HG02970 (cell line): ENCODE measurements at regions not wholly inside any gene's neighbourhood (a gene's known extent, or its start where the extent isn't known, plus 50 kb on each side); places are given as distances from the start of the nearest gene placed in this dataset.
"Not testable (repeated sequence)": the region's sequence is repeated elsewhere in the genome, so short reads cannot be mapped to it uniquely, and the experiment has no call there.

ENCODE experiments used
- ATAC-seq: cut with Tn5 transposase; IDR thresholded peaks from one replicate; pipeline ENCODE4 v1.9.1; 2021; ENCODE audit warnings: mild to moderate bottlenecking, moderate library complexity, moderate number of reproducible peaks; ENCODE audit not compliant: unreplicated experiment, low FRiP score

DNA sequence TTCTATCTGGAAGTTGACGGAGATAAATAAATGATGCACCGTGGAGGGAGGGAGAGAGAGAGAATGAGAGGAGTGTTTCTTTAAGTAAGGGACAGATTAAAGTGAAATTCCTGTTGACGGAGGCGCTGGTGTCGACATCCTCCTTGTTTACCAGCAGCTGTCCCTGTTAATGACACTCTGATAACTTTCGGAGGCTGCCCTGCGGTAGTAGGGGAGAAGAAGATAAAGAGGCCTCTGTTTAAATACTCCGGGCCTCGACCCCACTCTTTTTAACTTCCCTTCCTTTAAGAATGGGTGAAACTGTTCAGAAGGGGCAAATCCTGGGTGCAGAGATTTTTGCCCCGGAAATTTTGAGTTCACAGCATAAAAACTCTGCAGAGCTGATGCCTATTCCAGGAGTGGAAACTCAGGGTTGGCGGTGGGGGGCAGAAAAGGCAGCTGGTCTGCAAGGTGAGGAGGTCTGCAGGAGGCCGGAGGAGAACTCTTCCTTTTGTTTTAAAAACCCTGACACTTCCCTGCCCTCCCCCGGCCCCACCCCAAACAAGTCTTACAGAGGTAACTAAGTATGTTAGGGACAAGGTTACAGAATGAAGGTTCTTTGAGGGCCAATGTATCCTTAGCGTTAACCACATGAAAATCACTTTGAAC is 276.6 kb upstream of the NR2F2 start:
- ATAC-seq: no peak

DNA sequence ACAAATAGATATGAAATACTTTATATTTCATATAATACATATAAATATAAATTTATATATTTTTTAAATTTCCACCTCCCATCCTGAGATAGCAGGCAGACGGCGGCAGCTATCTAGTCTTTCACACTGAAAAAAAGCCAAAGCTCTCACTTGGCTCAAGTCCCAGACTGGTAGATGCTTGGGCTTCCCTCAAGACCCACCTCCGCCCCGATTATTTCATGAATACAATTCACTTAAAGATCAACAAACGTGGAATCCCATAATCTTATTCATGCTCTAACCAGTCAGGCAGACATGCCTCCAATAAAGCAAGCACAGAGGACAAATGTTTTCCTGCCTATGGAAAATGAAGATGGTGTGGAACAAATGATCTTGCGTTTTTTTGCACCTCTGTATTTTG is 275.9 kb upstream of the NR2F2 start:
- ATAC-seq: no peak

DNA sequence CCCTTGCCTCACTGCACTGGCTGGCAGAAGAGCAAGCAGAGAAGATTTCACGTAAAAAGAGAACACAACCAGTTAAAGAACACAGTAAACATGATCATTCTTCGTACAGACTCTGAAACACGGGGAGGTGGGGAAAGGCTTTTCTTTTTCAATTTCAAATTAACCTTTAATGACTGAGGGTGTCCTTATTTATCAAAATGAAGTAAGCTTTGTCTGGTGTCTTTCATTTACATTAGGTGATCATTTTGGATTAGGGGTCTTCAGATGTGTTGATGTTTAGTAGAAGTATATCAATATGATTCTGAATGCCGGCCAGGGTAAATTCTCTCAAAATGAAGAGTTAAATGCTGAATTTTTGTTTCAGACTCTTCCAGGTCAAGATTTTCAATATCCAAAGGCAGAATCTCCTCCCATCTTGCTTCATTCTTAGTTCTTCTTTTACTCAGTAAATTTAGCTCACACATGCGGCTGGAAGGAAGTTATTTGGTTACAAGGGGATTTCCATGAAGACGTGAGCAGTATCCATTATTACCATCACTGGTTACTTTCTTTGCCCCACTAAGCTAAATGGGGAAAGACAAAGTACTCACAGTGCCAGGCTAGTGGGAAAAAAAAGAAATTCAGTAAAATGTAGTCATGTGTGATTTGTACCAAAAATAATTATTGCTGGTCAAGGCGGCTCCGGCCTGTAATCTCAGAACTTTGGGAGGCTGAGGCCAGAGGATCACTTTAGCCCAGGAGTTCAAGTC is 272.2 kb upstream of the NR2F2 start:
- ATAC-seq: no peak

DNA sequence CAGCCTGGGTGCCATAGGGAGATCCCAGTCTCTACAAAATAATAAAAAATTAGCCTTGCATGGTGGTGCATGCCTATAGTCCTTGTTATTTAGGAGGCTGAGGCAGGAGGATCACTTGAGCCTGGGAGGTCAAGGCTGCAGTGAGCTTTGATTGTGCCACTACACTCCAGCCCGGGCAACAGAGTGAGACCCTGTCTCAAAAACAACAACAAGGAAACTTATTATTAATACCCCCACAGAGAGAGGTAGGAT is 271.7 kb upstream of the NR2F2 start:
- not testable (repeated sequence) for ATAC-seq

DNA sequence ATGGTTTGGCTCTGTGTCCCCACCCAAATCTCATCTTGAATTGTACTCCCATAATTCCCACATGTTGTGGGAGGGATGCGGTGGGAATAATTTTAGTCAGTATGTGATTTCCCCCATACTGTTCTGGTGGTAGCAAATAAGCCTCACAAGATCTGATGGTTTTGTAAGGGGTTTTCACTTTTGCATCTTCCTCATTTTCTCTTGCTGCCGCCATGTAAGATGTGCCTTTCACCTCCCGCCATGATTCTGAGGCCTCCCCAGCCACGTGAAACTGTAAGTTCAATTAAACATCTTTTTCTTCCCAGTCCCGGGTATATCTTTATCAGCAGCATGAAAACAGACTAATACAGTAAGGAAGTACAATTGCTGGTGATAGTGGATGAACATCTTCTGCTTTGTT is 269.9 kb upstream of the NR2F2 start:
- not testable (repeated sequence) for ATAC-seq

DNA sequence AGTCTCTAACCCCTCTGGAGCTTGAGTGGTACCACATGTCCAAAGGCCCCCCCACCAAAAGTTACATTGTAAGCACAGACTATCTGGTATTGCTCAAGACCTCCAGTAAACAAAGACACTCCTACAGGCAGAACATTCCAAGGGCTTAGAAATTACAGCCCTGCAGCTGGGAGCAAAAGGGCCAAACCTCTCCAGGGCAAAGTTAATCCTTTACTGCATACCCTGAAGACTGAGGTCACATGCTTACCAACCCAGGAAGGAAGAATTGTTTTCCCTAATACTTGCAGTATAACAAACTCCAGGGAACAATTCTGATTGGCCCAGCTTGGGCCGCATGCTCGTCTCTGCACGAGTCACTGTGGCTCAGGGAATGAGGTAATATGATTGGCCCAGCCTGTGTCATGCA is 266.1 kb upstream of the NR2F2 start:
- ATAC-seq: no peak

DNA sequence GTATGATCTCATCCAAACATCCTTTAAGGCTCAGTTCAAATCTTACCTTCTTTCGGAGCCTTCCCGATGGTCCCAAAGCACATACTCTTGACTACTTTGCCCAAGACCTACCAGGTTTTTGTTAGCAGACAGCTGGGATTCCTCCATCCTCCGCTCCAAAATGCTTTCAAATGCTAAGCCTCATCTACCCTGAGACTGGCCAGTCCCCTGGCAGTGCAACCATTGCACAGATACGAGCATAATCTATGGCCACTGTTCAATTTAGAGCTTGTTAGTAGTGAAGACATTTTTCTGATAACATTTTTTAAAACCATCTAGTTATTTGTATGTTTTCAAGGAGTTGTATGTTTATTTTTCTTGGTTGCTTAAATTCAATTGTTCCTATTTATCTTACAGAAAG is 264.4 kb upstream of the NR2F2 start:
- no peak for ATAC-seq

DNA sequence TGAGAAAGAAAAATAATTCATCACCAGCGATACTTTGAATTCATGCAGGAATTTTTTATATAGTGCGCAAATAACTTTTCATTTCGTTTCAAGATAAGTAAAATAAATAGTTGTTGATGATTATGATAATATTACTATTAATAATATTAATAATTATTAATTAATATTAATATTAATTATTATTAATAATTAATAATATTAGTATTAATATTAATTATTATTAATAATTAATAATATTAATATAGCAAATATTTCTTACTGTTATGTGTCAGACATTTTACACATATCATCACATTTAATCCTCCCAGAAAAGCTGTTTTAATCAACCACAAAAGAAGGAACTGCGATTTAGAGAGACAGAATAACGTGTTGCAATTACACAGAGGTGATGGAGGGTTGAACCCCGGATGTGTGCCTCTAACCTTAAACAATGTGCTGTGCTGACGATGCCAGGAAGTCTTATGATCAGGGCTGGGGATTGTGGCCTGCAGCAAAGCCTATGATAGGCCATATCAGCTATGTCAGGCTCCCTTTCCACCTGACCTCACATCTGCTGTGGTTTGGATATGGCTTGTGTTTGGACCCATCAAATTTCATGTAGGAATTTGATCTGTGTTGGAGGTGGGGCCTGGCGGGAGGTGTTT is 263.5 kb upstream of the NR2F2 start:
- no peak for ATAC-seq

DNA sequence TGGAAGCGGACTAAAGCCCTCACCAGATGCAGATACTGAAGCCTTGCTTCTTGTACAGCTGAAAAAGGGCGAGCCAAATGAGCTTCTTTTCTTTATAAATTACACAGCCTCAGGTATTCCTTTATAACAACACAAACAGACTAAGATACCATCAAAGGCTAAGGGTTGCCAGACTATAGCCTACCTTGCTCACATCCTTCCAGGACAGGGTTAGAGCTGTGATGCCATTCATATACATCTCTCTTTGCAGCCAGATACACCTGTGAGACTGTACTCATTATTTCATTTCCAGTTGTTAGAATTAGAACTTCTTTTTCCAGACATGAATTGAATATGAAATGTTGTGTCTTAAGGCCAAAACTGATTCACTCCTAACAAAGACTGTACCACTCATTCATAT is 262.8 kb upstream of the NR2F2 start:
- ATAC-seq: no peak

DNA sequence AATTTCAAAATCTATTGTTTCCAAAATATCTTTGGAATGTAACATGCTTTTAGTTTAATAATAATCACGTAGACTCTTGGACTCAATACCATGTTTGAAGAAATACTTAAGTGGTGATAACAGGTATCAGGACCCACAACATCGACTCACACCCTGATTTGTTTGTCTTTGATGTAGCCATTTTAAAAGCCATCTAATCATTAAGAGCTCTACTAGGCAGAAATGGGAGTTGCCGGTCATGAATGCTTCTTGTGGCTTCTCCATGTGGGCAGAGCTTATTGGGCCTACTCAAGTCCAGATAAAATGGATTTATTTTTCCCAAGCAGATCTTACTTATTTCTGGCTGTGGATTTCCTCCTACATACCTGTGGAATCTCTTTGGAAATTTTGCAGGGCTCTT is 261.6 kb upstream of the NR2F2 start:
- no peak for ATAC-seq

DNA sequence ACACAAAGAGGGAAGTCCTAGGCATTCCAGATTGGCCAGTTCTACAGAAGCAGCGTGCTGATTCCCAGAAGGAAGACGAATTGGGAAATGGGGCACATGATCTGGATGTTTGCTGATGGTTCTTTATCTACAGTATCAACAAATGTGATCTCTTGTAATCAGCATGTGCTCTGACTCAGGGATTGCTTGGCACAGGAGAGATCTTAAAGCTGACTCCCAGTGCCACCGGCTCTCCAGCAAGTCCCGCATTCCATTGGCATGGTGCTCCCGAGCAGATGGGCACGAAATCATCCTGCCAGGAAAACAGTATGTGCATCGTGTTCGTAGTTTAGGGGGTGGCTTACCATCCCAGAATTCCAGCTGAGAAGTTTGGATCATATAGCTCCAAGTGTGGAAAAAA is 259.9 kb upstream of the NR2F2 start:
- no peak for ATAC-seq

DNA sequence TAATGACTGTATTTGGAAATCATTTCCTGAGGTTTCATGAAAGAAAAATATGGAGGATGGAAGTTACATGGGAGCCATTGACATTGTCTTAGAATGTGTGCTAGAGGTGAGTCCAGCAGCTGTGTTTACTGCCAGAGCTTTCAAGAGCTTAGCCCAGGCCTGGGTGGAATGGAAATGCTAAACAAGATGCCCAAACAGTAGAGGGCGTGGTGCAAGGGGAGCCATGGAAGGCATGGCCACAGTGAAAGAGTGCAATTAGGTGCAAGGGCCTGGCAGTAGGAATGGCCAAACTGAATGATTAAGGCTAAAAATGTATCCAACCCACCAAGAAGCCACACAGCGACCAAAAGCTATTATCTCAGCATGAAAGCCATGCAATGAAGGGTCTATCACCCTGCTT is 257.7 kb upstream of the NR2F2 start:
- no peak for ATAC-seq

DNA sequence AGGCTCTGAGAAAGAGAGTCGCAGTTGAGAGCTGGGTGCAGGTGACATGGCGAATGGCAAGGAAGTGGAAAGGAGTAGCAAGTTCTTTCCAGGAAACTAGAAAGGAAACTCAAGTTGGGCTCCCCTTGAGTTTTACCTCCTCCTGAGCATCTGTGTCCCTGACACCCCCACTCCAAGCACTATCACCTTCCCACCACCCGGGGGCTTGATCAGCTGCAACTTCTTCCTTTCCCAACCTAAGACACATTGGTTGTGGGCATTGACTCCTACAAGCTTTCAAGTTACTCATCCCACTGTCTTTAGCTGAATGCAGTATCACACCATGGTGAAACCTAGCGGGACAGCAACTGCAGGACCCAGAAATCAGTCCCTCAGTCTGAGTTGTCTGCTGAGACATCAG is 256.6 kb upstream of the NR2F2 start:
- no peak for ATAC-seq

DNA sequence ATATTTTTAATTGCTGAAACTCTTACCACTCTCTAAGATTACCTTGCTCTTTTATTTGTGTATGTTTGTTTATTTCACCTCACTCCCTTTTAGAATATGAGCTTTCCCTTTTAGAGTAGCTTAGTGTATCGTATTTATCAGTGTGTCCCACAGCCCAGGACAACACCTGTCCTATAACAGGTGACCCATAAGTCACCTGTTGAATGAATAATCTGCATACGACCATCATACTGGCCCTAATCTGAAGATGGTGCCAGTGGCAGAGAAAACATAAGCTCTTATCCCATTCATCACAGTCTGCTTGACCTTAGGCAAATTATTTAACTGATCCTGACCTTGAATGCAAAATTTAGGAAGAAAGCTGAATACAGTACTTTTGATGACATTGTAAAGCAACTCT is 254.6 kb upstream of the NR2F2 start:
- ATAC-seq: no peak

DNA sequence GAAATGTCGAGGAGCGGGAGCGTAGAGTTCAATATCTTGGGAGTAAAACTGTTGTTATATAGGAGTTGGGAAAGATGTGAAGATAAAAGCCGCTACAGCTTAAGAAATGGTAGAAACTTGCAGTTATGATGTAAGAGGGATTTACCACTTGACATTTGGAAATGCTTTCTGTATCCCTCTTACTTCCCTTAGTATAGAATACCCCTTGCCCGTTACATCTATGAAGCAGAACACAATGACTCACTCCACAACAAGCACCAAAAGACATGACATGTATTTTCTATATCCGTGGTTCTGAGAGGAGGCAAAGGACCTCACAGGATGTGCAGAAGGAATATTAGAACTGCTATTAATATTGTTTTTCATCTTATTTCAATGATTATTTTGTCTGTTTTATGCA is 254.2 kb upstream of the NR2F2 start:
- no peak for ATAC-seq

DNA sequence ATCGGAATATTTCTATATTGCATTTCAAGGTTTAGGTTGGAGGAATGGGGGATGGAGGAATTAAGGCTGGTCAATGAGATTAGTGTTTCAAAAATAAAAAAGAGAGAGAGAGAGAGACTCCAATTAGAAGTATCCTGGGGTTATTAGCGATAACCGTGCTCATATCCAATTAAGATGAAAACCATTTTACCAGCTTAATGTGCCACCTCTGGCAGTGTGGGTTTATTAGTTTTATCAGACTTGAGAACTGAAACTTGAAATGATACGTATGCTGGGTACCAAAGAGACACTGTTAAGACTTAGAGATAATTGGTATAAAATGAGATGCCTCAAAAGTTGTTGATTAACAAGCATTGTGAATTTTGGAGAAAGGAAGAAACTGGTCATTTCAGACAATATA is 251.5 kb upstream of the NR2F2 start:
- ATAC-seq: no peak

DNA sequence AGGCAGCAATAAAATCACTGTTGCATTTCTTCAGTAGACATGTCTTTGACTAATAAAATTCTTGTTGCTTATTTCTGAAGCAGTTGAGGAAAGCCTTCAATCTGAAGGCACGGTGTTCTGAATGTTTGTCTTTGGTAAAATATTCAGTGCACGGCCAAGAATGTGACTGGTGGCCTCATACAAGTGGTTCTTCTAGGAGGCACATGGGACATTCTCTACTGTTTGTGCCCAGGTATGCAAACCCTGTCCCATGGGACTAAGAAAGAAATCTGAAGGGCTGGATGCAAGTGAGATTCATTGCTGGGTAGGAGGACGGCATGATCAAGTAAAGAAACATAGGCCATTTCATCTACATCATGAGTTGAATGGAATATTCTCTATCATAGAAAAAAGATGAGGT is 250.6 kb upstream of the NR2F2 start:
- no peak for ATAC-seq

DNA sequence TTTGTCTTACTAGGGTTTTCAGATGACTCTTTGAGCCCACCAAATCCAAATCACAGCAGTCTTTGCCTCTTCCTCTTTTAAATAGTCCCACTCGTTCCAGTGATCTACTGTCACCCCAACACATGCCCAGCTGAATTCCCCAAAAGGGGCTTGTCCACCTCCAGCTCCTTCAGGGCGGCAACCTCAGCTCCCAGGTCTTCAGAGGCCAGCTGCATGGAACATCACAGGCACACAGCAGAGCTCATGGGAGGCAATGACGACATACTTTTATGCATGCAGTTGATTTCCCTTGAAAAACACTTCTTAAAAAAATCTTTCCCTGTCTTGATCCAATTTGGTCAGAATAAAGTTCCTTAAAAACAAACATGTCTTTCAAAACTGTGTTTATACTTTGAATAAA is 244.3 kb upstream of the NR2F2 start:
- no peak for ATAC-seq

DNA sequence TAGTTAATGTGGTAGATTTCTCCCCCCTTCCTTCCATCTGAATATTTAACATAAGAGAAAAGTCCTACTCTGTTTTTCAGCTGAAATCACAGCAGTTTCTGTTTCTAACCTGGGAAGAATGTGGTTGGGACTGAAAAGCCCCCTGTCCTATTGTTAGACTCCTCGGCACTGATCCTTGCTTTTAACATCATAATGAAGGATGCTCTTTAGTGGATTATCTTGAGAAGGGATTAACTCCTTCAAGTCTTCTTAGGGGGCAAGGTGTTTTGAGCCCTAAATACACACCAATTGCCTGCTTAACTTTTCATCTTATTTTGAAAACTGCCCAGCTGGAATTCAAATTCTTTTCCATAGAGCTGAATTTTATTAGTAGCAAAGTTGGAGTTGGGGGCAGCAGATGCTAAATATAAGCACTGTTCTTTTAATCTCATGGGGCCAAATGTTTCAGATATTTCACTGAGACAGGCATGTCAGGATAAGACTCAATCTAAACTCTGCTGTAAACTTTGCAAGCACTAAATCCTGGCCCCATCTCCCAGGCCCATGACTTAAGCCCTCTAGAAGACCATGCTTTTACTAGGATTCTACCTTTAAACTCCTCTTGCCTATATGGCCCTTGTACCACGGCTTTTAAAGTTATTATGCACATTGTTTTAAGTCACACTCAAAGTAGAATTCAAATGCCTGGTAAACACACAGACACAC is 243.2 kb upstream of the NR2F2 start:
- no peak for ATAC-seq

DNA sequence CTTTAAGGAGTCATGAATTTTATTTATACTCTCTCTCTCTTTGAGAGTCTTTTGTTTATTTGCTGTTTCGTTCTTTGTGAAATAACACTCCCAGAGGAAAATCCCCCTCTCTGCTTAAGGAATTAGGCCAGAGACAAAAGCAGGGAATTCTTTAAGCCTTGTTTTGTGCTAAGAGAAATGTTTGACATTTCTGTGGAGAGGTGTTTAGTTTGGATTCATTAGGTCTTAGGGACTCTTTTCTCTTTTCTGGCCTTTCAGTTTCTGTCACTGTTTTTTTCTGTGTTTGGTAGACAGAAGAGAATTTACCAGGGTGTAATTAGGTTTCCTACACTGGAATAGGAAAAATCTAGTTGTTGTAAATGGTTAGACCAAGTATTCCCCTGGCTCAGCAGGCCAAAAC is 241.8 kb upstream of the NR2F2 start:
- ATAC-seq: no peak

DNA sequence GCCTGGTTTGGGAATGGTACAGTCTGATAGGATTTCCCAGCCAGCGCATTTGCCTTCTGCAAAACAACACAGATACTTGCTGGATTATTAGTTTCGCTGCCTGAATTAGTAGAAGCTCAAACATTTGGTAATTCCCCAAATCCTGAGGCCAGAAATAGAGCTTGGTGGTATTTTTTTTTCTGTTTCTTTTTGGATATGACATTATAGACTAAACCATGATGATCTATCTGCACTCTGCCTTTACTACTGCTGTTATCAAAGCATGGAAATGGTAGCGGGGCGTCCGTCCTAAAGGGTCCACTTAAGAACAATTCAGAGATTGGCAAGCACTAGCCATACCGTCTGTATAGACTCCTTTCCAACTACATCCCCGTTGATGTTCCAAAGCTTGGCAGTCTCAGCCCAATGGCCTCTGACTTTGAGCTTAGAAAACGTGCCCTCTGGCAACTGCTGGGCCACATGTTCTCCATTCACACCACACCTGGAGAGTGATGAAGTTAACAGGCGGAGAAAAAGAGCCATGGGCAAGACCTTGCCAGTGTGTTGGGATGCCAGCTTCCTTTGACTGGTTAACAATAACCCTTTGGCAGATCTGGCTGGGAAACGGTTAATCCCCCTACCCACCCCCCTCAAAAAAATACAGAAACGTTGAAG is 241.0 kb upstream of the NR2F2 start:
- no peak for ATAC-seq
